Aorta (tissue), 5 donors: ENCODE measurements at regions not wholly inside any gene's neighbourhood (a gene's known extent, or its start where the extent isn't known, plus 50 kb on each side); places are given as distances from the start of the nearest gene placed in this dataset.

Experiments
- ATAC-seq: fragments of 200-7000 bp; cut with Tn5 transposase; one replicate; pipeline ENCODE4 v1.9.1; 2022; ENCODE audit warnings: moderate library complexity; ENCODE audit not compliant: low FRiP score
- DNase-seq, 2 donors: peaks; one replicate each; pipeline ENCODE4 v3.0.0-alpha.2; 2020
- H3K27ac ChIP-seq, 2 donors: one replicate each; pipeline ENCODE4 v1.5.1; 2013; ENCODE audit warnings: low read length in 2 of 2, mild to moderate bottlenecking in 2 of 2, moderate library complexity in 2 of 2, control low read depth in 1 of 2, inconsistent platforms in 1 of 2, low read depth in 1 of 2
- H3K27me3 ChIP-seq, 2 donors: one replicate each; pipeline ENCODE4 v1.6.1; 2013; ENCODE audit warnings: control low read depth in 1 of 2, low read length in 1 of 2, mild to moderate bottlenecking in 1 of 2, moderate library complexity in 1 of 2; ENCODE audit not compliant: insufficient read depth in 2 of 2, control insufficient read depth in 1 of 2
- H3K36me3 ChIP-seq, 2 donors: one replicate each; pipeline ENCODE4 v1.6.1; 2013; ENCODE audit warnings: control low read depth in 1 of 2, low read length in 1 of 2, mild to moderate bottlenecking in 1 of 2; ENCODE audit not compliant: insufficient read depth in 2 of 2, control insufficient read depth in 1 of 2
- H3K4me1 ChIP-seq, 2 donors: one replicate each; pipeline ENCODE4 v1.6.1; 2013; ENCODE audit warnings: low read length in 2 of 2, control low read depth in 1 of 2, mild to moderate bottlenecking in 1 of 2, moderate library complexity in 1 of 2; ENCODE audit not compliant: insufficient read depth in 2 of 2, control insufficient read depth in 1 of 2
- H3K4me3 ChIP-seq, 2 donors: one replicate each; pipeline ENCODE4 v1.5.1; 2013; ENCODE audit warnings: low read length in 2 of 2, control low read depth in 1 of 2, mild to moderate bottlenecking in 1 of 2
- H3K9me3 ChIP-seq: one replicate; pipeline ENCODE4 v1.6.1; 2013; ENCODE audit warnings: mild to moderate bottlenecking, low read length; ENCODE audit not compliant: control insufficient read depth
- WGBS, 2 donors: extraction: QIAGEN DNeasy Blood & Tissue Kit; methylation state at CpG; one replicate each; pipeline ENCODE4 v1.1.7; 2013; 5-methylcytosine and 5-hydroxymethylcytosine counted together
- intact Hi-C, 2 donors: fragments of 100-400 bp; cut with DNase I; formaldehyde crosslinking; loops; one replicate each; pipeline versions ENCODE4 v1.14.2 to v1.15.0; 2022
- donor health status: healthy with polysubstance abuse.
- donor health status: Bipolar disorder and iron deficiency.
- donor health status: DM: no; HTN: no; CAD: no.
- donor health status: DM: no; HTN: no; CAD: no.
- donor health status: DM: yes; HTN: yes; CAD: no.

DNA sequence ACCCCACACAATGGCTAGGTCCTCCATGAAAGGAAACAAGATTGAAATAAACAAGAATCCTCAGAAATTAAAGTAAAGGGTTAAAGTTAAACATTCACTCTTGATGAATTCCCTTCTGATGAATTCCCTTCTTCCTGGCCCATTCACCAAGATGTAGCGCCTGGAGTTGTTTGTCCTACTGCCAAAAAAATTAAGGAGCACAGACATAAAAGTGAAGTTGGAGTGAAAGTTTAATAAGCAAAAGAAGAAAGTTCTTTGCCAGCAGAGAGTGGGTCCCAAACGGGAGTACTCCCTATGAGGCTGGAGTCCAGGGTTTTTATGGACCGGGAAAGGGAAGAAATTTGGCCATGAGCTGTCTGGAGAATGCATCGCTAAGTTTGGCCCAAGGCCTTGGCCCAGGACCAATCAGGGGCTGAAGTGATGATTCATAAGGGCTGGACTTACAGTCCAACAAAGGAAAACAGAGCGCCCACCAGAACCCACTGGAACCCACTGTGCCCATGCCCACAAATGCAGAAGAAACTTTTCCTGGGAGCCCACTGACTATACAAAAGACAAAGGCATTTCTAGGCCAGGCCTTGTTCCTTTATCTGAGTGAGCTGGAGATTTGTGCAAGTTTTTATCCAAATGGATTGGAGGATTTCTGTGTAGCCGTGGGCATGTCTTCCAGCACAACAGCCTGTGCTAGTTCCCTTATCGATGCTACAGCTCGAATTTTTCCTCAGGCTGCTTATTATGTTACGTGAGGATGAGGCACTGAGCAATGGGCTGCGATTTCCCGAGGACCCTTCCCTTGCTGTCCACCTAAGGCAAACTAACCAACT lies 1561.6 kb downstream of the OTOL1 start:
- peak; percentile 58 to 79 for DNase-seq
- H3K4me1 ChIP-seq = no peaks in the 10 kb centered on the region

GRCh38 chr3:163071713-163072112 lies 1575.1 kb downstream of the OTOL1 start:
- ATAC-seq (no peak), DNase-seq (no peak)
- Histone ChIP-seq H3K27me3 (no peaks in the 10 kb centered on the region), H3K9me3 (peaks cover 10% of the 10 kb centered on the region), H3K4me1 (no peaks in the 10 kb centered on the region), H3K36me3 (peaks cover 0 to 1% of the 10 kb centered on the region in 2 donors), H3K27ac (no peak overlapping the region), H3K4me3 (no peak overlapping the region)
- intact Hi-C loops = no loop called here
- 75 to 76% methylated on average over 2 of the region's 2 CpGs for WGBS, 2 donors

More for the DNA sequence above, 1561.6 kb downstream of the OTOL1 start:
- H3K4me3 ChIP-seq = no peak overlapping the region
- H3K27ac ChIP-seq = peak overlapping the region in 1 of 2 donors; percentile 1
- no peaks in the 10 kb centered on the region for H3K27me3 ChIP-seq
- intact Hi-C loops = loop anchor here in 1 of 2 donors (5.0 kb wide), 1 partner anchor 434 kb away; no protein-coding TSS in a partner anchor
- H3K36me3 ChIP-seq = no peaks in the 10 kb centered on the region
- peak; percentile 62 for ATAC-seq
- no peaks in the 10 kb centered on the region for H3K9me3 ChIP-seq
- 12 to 15% methylated on average over 11 of the region's 11 CpGs for WGBS, 2 donors
